H1 (cell line): ENCODE measurements at regions not wholly inside any gene's neighbourhood (a gene's known extent, or its start where the extent isn't known, plus 50 kb on each side); places are given as distances from the start of the nearest gene placed in this dataset.

Source experiments
- EZH2 ChIP-seq: fragments of 200-600 bp; sonication (generic); IDR thresholded peaks from 2 replicates; pipeline ENCODE4 v1.7.1; 2012; ENCODE audit warnings: low read depth, mild to moderate bottlenecking, moderate library complexity, low read length, inconsistent platforms; ENCODE audit not compliant: severe bottlenecking
- JUN ChIP-seq: IDR thresholded peaks from 2 replicates; pipeline ENCODE4 v1.6.1; 2011; ENCODE audit warnings: low read depth, mild to moderate bottlenecking, improper control_type of control experiment, low read length
- KDM4A ChIP-seq: IDR thresholded peaks from one replicate; pipeline ENCODE4 v1.7.1; 2012; ENCODE audit warnings: low read depth, mild to moderate bottlenecking, moderate library complexity, low read length, inconsistent platforms; ENCODE audit not compliant: severe bottlenecking
- SAP30 ChIP-seq: fragments of 300-600 bp; sonication (generic); IDR thresholded peaks from 2 replicates; pipeline ENCODE4 v1.7.1; 2012; ENCODE audit warnings: low read length, moderate library complexity, mild to moderate bottlenecking, inconsistent platforms; ENCODE audit not compliant: insufficient read depth, insufficient replicate concordance
- SP1 ChIP-seq: IDR thresholded peaks from 2 replicates; pipeline ENCODE4 v1.6.1; 2011; ENCODE audit warnings: low read depth, low read length
- TEAD4 ChIP-seq: IDR thresholded peaks from 2 replicates; pipeline ENCODE4 v1.6.1; 2012; ENCODE audit warnings: low read depth, low read length, inconsistent platforms, mixed read lengths

DNA sequence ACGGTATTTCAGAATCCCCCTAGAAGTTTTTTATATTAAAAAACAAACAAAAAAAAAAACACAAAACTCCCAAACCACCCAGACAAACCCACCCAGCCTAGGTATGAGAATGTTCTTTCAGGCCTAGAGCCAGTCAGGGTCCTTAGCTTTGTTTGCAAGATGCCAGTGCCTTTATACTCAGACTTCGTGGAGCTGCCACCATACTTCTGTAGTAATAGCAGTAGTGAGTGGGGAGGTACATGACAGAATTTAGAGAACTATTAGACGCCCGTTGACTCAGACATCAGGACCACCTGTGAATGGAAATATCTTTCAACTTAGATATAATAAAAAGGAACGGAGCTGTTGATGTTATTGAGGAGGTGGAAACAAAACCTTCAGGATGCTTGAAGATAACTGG is 138.2 kb upstream of the MKLN1 start (continued):
- no peak for TF ChIP-seq TEAD4
- no peak for TF ChIP-seq EZH2
- no peak for TF ChIP-seq SP1
- no peak for TF ChIP-seq SAP30
- no peak for TF ChIP-seq KDM4A
- TF ChIP-seq JUN, result no peak
